DND-41 (cell line): ENCODE measurements at regions not wholly inside any gene's neighbourhood (a gene's known extent, or its start where the extent isn't known, plus 50 kb on each side); places are given as distances from the start of the nearest gene placed in this dataset.

Source experiments
- CTCF ChIP-seq: IDR thresholded peaks from 2 replicates; pipeline ENCODE4 v1.5.1; 2012; ENCODE audit warnings: borderline replicate concordance, low read length, moderate library complexity, mild to moderate bottlenecking; ENCODE audit not compliant: poor library complexity, severe bottlenecking; ENCODE audit errors: extremely low read depth
- EZH2 ChIP-seq: IDR thresholded peaks from 3 replicates; pipeline ENCODE4 v1.6.1; 2012; ENCODE audit warnings: borderline replicate concordance, low read depth, mild to moderate bottlenecking, moderate library complexity, low read length, inconsistent platforms; ENCODE audit not compliant: severe bottlenecking

GRCh38 chr11:119899997-119900396 is 171.0 kb upstream of the NECTIN1 start:
- TF ChIP-seq CTCF (no peak), EZH2 (no peak)
